ENCODE measurements at regions not wholly inside any gene's neighbourhood (a gene's known extent, or its start where the extent isn't known, plus 50 kb on each side); places are given as distances from the start of the nearest gene placed in this dataset.
"Not testable (repeated sequence)": the region's sequence is repeated elsewhere in the genome, so short reads cannot be mapped to it uniquely, and the experiment has no call there.

GRCh38 chr1:8242498-8242897 is 75.4 kb upstream of the SLC45A1 start:
- H3K4me1 Mint-ChIP-seq = peaks cover 6% of the 10 kb centered on the region
- H3K4me3 Mint-ChIP-seq = no peak overlapping the region
- H3K27ac Mint-ChIP-seq = no peak overlapping the region

GRCh38 chr1:8241417-8242014 is 76.4 kb upstream of the SLC45A1 start:
- ATAC-seq (no peak), DNase-seq (no peak)
- Mint-ChIP-seq H3K27ac (no peak overlapping the region), H3K4me1 (peaks cover 6% of the 10 kb centered on the region), H3K4me3 (no peak overlapping the region), H3K36me3 (ENCODE audit: low read depth) (no peaks in the 10 kb centered on the region), H3K27me3 (peaks cover 14% of the 10 kb centered on the region)
- no peaks in the 10 kb centered on the region for H3K9me3 ChIP-seq (ENCODE audit: control insufficient read depth, low read length, poor library complexity, severe bottlenecking)

More at GRCh38 chr1:8242498-8242897, 75.4 kb upstream of the SLC45A1 start:
- DNase-seq (no peak), ATAC-seq (no peak)
- H3K9me3 ChIP-seq (ENCODE audit: control insufficient read depth, low read length, poor library complexity, severe bottlenecking) = no peaks in the 10 kb centered on the region
- no peaks in the 10 kb centered on the region for H3K36me3 Mint-ChIP-seq (ENCODE audit: low read depth)
- peaks cover 14% of the 10 kb centered on the region for H3K27me3 Mint-ChIP-seq

DNA sequence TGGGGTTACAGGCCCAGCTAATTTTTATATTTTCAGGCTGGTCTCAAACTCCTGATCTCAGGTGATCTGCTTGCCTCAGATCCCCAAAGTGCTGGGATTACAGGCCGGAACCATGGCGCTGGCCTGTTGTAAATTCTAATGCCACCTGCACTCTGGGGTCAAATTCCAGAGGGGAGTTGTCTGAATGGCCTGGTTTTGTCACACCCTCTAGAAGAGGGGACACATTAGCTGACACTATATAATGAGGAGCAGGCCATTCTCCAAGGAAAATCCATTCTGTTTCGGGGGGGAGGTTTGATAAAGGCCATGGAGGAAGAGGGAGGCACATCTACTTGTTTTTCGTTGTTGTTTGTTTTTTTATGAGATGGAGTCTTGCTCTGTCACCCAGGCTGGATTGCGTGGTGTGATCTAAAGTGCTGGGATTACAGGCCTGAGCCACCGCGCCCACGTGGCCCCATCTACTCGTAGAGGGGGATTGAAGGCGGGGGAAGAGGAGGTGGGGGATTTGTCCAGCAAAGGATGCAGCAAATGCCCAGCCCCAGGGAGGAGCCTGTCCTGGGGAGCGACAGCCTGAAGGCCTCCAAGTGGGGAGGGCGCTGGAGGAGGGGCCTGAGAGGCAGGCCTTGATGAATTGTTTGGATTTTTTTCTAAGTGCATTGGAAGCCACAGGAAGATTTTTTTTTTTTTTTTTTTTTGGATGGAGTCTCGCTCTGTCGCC is 78.4 kb upstream of the SLC45A1 start:
- H3K27me3 Mint-ChIP-seq = peaks cover 22% of the 10 kb centered on the region
- no peak for DNase-seq
- H3K4me1 Mint-ChIP-seq = peaks cover 10% of the 10 kb centered on the region
- no peaks in the 10 kb centered on the region for H3K9me3 ChIP-seq (ENCODE audit: control insufficient read depth, low read length, poor library complexity, severe bottlenecking)
- H3K27ac Mint-ChIP-seq = no peak overlapping the region
- ATAC-seq = no peak
- H3K36me3 Mint-ChIP-seq (ENCODE audit: low read depth) = no peaks in the 10 kb centered on the region
- H3K4me3 Mint-ChIP-seq = no peak overlapping the region

DNA sequence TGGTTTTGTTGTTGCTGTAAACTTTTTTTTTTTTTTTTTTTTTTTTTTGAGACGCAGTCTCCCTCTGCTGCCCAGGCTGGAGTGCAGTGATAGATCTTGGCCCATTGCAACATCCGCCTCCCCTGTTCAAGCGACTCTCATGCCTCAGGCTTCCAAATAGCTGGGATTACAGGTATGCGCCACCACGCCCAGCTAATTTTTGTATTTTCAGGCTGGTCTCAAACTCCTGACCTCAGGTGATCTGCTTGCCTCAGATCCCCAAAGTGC is 78.9 kb upstream of the SLC45A1 start:
- DNase-seq (no peak), ATAC-seq (no peak)
- H3K27me3 Mint-ChIP-seq = peaks cover 23% of the 10 kb centered on the region
- no peak overlapping the region for H3K4me3 Mint-ChIP-seq
- H3K4me1 Mint-ChIP-seq = peaks cover 10% of the 10 kb centered on the region
- H3K27ac Mint-ChIP-seq = no peak overlapping the region
- no peaks in the 10 kb centered on the region for H3K36me3 Mint-ChIP-seq (ENCODE audit: low read depth)
- no peaks in the 10 kb centered on the region for H3K9me3 ChIP-seq (ENCODE audit: control insufficient read depth, low read length, poor library complexity, severe bottlenecking)

GRCh38 chr1:8238141-8239038 is 79.5 kb upstream of the SLC45A1 start:
- Mint-ChIP-seq H3K36me3 (ENCODE audit: low read depth) (no peaks in the 10 kb centered on the region), H3K4me3 (no peak overlapping the region), H3K4me1 (peaks cover 10% of the 10 kb centered on the region), H3K27me3 (peaks cover 23% of the 10 kb centered on the region), H3K27ac (no peak overlapping the region)
- DNase-seq (no peak), ATAC-seq (no peak)
- H3K9me3 ChIP-seq (ENCODE audit: control insufficient read depth, low read length, poor library complexity, severe bottlenecking) = no peaks in the 10 kb centered on the region

DNA sequence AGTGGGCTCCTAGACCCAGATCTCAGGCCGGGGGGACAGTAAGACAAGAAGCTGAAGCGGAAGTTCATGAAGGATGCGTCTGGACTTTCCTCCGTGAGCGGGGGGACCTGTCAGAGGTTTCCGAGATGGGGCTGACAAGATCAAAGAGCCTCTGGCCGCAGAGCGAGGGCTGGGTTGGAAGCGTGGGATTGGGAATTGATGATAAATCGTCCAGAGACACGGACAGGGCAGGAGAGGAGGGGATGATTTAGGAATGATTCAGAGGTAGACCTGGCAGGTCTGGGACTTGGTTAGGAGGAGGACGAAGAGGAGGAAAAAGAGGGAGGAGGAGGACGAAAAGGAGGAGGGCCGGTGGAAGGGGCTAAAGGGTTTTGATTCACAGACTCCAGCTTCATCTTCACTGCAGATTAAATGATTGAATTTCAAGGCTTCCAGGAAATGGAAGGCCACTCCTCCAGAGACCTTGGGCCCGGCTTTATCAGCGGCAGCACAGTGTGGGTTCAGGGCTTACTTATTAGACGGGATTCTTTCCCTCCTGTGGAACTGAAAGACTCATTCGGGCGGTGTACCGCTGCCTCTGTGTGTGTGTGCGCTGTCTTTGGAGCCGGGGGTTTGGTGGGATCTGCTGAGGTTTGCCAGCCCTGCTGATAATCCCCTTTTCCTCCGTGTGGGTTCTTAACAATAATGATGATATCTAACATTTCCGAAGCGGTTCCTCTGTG is 85.7 kb upstream of the SLC45A1 start:
- no peaks in the 10 kb centered on the region for H3K9me3 ChIP-seq (ENCODE audit: control insufficient read depth, low read length, poor library complexity, severe bottlenecking)
- Mint-ChIP-seq H3K4me3 (no peak overlapping the region), H3K4me1 (peaks cover 10% of the 10 kb centered on the region), H3K27ac (no peak overlapping the region), H3K36me3 (ENCODE audit: low read depth) (peaks cover 1% of the 10 kb centered on the region), H3K27me3 (peaks cover 20% of the 10 kb centered on the region)
- no peak for DNase-seq
- ATAC-seq = no peak

- Mint-ChIP-seq H3K36me3 (ENCODE audit: low read depth) (peaks cover 2% of the 10 kb centered on the region), H3K27ac (no peak overlapping the region), H3K4me1 (peaks cover 6% of the 10 kb centered on the region), H3K4me3 (no peak overlapping the region), H3K27me3 (peaks cover 24% of the 10 kb centered on the region)
- H3K9me3 ChIP-seq (ENCODE audit: control insufficient read depth, low read length, poor library complexity, severe bottlenecking) = no peaks in the 10 kb centered on the region
- ATAC-seq = no peak
- no peak for DNase-seq
These were observed 87.7 kb upstream of the SLC45A1 start for GRCh38 chr1:8230292-8230621.

- ATAC-seq = no peak
- no peak for DNase-seq
- Mint-ChIP-seq H3K27ac (no peak overlapping the region), H3K4me3 (no peak overlapping the region), H3K36me3 (ENCODE audit: low read depth) (peaks cover 2% of the 10 kb centered on the region), H3K4me1 (peaks cover 12% of the 10 kb centered on the region), H3K27me3 (peaks cover 22% of the 10 kb centered on the region)
- H3K9me3 ChIP-seq (ENCODE audit: control insufficient read depth, low read length, poor library complexity, severe bottlenecking) = no peaks in the 10 kb centered on the region
These were observed 89.7 kb upstream of the SLC45A1 start for GRCh38 chr1:8228253-8228652.

- H3K9me3 ChIP-seq (ENCODE audit: control insufficient read depth, low read length, poor library complexity, severe bottlenecking); DNase-seq; H3K27ac Mint-ChIP-seq; H3K4me3 Mint-ChIP-seq; ATAC-seq; H3K36me3 Mint-ChIP-seq (ENCODE audit: low read depth): not testable (repeated sequence)
- peaks cover 12% of the 10 kb centered on the region for H3K4me1 Mint-ChIP-seq
- H3K27me3 Mint-ChIP-seq = peaks cover 24% of the 10 kb centered on the region
These were observed 90.2 kb upstream of the SLC45A1 start for GRCh38 chr1:8227674-8228073.

GRCh38 chr1:8226747-8227146 is 91.2 kb upstream of the SLC45A1 start:
- DNase-seq = no peak
- Mint-ChIP-seq H3K36me3 (ENCODE audit: low read depth) (peaks cover 2% of the 10 kb centered on the region), H3K4me3 (no peak overlapping the region), H3K27me3 (peaks cover 15% of the 10 kb centered on the region), H3K4me1 (peaks cover 8% of the 10 kb centered on the region), H3K27ac (no peak overlapping the region)
- H3K9me3 ChIP-seq (ENCODE audit: control insufficient read depth, low read length, poor library complexity, severe bottlenecking) = no peaks in the 10 kb centered on the region
- ATAC-seq = no peak

DNA sequence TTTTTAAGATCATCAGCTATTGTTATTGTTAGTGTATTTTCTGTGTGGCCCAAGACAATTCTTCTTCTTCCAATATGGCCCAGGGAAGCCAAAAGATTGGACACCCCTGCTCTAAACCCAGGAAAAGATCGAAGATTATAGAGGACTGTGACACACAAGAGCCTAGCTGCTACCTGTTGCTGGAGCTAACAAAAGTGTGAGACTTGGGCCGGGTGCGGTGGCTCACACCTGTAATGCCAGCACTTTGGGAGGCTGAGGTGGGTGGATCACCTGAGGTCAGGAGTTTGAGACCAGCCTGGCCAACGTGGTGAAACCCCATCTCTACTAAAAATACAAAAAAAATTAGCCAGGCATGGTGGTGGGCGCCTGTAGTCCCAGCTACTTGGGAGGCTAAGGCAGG is 91.9 kb upstream of the SLC45A1 start:
- H3K4me1 Mint-ChIP-seq; H3K4me3 Mint-ChIP-seq; H3K9me3 ChIP-seq (ENCODE audit: control insufficient read depth, low read length, poor library complexity, severe bottlenecking); H3K27ac Mint-ChIP-seq; ATAC-seq; H3K36me3 Mint-ChIP-seq (ENCODE audit: low read depth); DNase-seq: not testable (repeated sequence)
- peaks cover 13% of the 10 kb centered on the region for H3K27me3 Mint-ChIP-seq

DNA sequence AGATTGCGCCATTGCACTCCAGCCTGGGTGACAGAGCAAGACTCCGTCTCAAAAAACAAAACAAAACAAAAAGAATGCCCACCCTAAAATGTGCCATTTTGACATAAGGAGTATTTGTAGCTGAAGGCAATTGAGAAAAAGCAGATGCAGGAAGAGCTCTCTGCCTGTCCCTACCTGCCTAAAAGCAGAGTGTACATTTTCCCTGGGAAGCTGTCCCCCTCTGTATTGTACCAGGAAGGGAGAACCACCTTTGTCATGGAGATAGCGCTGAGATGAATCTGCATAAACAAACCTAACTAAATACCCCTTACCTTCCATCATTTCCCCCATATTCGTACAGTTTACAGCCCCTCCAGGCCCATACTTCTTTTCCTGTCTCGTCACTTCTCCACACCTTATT is 94.4 kb upstream of the SLC45A1 start:
- peaks cover 28% of the 10 kb centered on the region for H3K27me3 Mint-ChIP-seq
- H3K4me3 Mint-ChIP-seq = no peak overlapping the region
- no peak for DNase-seq
- peaks cover 8% of the 10 kb centered on the region for H3K4me1 Mint-ChIP-seq
- no peak overlapping the region for H3K27ac Mint-ChIP-seq
- ATAC-seq = no peak
- peaks cover 2% of the 10 kb centered on the region for H3K36me3 Mint-ChIP-seq (ENCODE audit: low read depth)
- no peaks in the 10 kb centered on the region for H3K9me3 ChIP-seq (ENCODE audit: control insufficient read depth, low read length, poor library complexity, severe bottlenecking)

DNA sequence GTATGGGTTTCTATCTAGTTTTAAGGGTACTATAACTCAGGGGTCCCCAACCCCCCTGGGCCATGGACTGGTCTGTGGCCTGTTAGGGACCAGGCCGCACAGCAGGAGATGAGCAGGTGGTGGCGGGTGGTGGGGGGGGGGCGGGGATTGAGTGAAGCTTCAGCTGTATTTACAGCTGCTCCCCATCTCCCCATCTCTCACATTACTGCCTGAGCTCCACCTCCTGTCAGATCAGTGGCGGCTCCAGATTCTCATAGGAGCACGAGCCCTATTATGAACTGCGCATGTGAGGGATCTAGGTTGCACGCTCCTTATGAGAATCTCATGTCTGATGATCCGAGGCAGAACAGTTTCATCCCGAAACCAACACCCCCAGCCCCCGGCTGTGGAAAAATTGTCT is 95.1 kb upstream of the SLC45A1 start:
- Mint-ChIP-seq H3K4me1 (peaks cover 8% of the 10 kb centered on the region), H3K4me3 (no peak overlapping the region), H3K27ac (no peak overlapping the region), H3K27me3 (peaks cover 35% of the 10 kb centered on the region), H3K36me3 (ENCODE audit: low read depth) (peaks cover 2% of the 10 kb centered on the region)
- ATAC-seq = no peak
- DNase-seq = no peak
- no peaks in the 10 kb centered on the region for H3K9me3 ChIP-seq (ENCODE audit: control insufficient read depth, low read length, poor library complexity, severe bottlenecking)

Measured in T-helper 17 cell (primary cell).